NCI-H1417 treated with DMSO at 0.1 percent for 48 hours (cell line): ENCODE measurements at regions not wholly inside any gene's neighbourhood (a gene's known extent, or its start where the extent isn't known, plus 50 kb on each side); places are given as distances from the start of the nearest gene placed in this dataset.

Source experiments
- DNase-seq: peaks from one replicate; lab custom pipeline; 2025; lab: John Stamatoyannopoulos, UW

DNA sequence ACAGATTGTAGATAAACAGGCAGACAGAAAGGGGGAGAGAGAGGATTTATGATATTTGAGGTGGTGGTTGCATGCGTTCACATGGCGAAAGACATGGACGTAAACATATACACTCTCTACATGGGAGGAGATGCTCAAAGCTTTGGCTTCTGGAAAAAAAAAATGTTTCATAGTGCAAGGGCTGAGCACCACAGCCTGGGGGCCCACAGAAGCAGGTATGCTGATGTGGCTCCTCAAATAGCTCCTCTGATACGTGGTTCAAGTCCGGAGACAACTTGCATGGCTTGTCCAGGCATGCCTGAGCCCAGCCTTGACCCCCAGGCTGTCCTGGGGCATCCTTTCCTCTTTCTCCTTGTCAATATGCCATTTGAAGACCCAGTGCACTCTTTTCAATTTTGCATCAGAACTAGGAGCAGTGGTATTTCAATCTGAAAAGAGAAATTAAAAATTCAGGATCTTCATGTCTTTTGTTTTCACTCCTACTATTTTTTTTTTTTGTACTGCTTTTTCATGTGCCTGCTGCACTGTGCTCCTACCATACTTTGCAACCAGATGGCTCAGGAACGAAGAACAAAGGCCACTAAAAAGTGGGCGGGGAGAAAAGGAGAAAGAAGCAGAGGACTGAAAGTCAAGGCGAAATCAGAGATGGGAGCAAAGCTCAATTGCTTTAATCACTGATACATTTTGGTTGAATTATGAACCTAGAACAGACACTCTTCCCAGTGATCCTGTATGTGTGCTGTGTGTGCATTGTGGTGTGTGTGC, 495.7 kb upstream of the TCF4 start:
- no peak for DNase-seq

DNA sequence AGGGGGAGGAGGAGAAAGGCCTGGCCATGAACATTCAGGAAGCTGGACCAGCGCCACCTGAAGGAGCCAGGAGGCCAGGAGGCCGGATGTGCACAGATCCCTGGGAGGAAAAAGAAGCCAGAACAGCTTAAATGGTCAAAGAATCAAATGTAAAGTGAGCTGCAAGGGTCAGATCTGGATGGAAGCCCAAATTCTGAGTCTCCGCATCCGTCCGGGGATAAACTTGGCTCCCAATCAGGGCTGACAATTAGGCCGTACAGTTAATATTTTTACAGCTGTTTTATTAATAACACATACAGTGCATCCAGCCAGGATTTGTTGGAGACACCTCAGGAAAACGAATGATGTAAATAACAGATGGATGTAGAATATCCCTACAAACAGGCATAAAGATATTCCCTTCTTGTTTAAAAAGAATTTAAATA, 495.1 kb upstream of the TCF4 start:
- no peak for DNase-seq

- no peak for DNase-seq
Observed at GRCh38 chr18:56076723-56077122, 488.7 kb upstream of the TCF4 start.

GRCh38 chr18:56068701-56069100, 480.7 kb upstream of the TCF4 start:
- no peak for DNase-seq

GRCh38 chr18:56067969-56068671, 480.1 kb upstream of the TCF4 start:
- no peak for DNase-seq

DNA sequence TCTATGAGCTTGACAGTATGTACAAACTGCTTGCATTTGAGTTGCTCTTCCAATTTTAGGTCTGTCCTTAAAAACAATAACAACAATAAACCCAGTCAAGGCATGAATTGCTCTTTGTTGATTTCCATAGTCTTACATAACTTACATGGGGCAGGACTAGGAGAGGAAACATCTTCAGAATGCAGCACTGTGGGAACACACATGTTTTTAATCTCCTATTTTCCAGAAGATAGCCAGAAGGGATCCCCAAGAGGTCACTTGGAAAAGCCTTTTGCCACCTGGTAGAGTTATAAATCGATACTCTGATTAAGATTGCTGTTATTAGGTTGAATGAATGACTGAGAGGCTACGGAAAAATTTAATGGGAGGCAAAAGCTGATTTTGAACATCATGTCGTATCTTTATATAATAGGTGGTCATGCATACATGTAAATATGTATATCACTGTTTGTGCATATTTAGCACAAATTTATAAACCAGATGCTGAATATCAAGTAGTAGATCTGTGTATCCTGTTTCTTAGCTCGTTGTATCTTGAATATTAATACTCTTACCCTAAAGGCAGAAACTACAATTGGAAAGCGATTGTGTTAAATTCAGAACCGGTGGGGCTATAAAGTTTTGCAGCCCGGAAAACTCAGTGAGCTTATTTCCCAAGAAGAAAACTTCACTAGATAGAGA, 479.4 kb upstream of the TCF4 start:
- no peak for DNase-seq

- DNase-seq: no peak
Observed at GRCh38 chr18:56066524-56067213, 478.7 kb upstream of the TCF4 start.

DNA sequence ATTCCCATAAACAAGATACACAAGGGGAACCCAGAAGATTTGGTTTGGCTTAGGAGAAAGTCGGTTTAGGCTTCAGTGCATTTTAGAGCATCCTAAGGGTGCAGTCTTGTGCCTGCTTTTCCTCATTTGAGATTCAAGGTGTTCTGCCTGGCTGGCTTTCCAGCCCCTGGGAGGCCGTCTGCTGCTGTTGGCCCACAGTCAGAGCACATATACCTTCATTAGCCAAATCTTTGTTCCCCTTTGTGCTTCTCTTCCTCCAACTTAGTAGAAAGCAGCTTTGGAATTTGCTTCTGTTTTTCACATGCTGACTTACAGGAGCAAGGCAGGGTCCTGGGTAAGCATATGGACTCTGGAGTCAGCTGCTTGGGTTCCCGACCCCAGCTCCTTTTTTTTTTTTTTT, 477.1 kb upstream of the TCF4 start:
- no peak for DNase-seq

DNA sequence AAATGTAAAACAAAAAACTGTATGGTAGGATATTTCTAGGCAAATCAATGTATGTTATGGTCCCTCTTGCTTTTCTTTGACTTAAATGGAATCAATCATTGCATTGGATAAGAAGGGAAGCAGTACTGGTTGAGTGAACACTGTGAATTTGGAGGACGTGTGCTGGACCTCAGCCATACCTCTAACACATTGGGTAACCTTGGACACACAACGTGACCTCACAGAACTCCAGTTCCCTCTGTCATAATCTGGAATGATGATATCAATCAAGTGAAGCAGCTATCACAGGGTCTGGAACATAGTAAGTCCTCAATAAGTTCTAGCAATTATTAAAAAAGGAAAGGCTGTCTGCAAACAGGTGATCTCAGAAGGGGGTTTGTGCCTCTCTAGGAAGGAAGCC, 474.9 kb upstream of the TCF4 start:
- no peak for DNase-seq

DNA sequence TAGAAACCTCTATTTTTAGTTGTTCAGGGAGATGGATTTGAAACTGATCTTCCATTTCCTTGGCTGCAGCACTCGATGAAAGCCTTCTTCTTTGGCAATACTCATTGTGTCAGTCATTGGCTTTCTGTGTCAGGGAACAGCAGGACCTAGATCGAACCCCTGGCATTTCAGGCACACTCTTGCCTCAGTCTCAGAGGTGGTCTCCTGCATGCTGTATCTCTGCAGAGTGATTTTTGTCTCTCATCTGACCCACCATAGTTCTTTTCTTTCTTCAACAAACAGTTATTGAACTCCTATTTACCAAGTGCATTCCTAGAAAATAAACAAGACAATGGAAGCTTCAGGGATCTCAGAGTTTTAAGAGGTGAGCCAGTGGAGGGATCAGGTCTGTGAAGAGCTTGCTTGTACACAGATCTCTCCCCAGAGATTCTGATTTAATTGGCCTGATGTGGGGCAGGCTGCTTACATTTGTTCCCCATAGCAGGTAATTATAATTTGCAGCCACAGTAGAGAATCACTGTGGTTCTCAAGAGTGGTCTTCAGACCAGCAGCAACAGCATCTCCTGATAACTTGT, 473.1 kb upstream of the TCF4 start:
- DNase-seq: no peak

DNA sequence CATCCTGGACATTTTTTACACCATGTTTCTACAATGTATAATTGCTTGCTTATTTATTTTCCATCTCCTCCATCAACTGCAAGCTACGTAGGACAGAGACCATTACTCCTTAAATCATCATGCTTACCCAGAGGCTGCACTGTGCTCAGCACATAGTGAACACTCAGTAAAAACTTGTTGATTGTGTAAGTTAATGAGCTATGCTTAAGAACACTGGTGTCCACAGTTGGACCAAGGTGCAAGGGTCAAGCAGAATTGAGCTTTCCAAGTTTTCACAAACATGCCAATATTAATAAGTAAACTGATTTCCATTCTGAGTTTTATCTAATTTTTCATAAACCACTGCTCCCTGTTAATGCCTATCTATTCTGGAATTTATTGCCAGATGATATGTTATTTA, 464.2 kb upstream of the TCF4 start:
- DNase-seq: no peak

DNA sequence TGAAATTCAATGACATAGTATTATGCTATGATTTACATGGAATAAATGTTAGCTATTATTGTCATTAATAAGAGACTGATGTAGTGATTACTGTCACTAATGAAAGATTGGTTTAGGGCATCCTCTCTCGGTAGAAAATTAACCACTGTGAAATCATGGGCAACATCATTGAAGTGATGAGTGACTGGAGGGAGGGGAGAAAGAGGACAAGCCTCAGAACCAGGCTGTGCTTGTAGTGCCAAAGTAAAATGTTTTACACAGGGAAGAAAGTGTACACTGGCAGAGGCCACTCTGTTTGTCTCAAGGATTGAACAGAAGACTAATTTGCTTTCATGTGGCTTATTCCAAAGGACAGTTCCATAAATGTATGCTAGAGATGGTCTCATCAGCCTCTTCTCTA, 456.2 kb upstream of the TCF4 start:
- no peak for DNase-seq

DNA sequence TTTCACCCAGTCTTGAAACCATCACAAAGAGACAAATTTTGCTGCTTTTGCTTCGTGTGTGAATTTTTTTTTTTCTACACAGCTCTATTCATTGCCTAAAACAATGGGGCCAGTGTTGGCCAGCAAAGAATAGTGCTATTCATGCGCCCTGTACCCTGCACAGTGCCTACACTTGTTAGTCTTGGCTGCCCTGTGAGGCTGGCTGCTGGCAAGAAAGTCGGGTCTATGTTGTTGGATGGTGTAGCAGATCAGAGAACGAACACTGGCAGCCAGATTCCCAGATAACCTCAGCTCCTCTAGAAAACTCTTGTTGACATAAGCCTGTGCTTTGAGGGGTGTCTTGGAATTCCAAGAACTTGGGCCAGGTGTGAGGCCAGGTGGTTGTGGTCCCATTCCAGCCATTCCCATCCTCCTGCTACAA, 455.7 kb upstream of the TCF4 start:
- no peak for DNase-seq

DNA sequence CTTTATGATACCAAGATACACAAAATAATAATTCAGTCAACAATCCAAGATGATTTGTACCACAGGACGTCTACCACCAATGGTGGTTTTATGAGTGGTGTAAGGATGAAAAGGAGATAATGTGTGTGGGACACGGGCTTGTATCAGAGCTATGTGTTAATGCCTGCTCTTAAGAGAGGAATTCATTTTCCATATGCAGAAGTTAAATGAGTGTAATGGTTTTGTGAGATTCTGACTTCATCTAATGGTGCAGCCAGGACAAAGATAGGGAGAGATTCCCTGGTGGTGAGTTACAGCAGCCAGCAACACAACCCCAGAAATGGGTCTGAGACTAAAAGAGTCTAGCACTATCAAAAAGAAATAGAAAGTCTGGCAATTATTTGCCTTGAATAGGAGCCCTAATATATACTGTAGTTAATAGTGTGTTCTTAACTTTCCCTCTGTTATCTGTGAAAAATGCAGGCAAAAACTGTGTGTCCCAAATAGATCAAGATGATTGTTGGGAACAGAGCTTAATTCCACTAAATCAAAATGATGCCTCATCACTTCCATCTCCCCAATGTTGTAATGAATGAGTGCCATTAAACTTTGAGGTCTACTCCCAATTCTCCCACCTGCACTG, 455.0 kb upstream of the TCF4 start:
- DNase-seq: no peak

- no peak for DNase-seq
Observed at GRCh38 chr18:56038171-56039030, 450.4 kb upstream of the TCF4 start.

- DNase-seq: no peak
Observed at GRCh38 chr18:56036741-56037140, 448.7 kb upstream of the TCF4 start.

DNA sequence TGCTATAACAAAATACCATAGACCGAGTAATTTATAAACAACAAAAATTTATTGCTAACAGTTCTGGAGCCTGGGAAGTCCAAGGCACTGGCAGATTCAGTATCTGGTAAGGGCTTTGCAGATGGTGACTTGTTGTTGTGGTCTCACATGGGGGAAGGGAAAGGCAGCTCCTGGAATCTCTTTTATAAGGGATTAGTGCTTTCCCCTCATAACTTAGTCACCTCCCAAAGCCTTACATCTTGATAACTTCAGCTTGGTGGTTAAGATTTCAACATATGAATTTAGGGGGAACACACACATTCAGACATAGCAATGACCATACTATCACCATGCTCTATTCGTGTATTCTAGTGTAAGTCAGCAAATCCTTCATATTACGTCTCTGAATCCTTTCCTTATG, 447.6 kb upstream of the TCF4 start:
- DNase-seq: no peak

- no peak for DNase-seq
Observed at GRCh38 chr18:56034949-56035348, 447.0 kb upstream of the TCF4 start.

DNA sequence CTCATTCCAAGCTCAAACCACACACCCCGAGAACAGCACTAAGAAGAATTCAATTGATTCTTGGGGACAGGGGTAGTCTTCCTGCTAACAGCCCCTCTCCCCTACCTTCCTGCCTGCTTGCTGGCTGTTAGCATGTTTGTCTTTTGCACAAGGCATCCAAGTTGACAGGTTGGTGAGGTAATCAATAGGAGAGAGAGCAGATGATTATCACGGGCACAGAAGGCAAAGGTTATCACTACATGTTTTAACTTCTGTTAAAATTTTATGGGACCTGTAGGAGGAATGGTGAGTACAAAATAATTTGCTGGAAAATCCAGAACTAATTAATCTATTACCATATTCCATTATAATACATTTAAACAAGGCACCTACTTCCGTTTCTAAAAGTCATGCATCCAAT, 442.1 kb upstream of the TCF4 start:
- DNase-seq: no peak

- no peak for DNase-seq
Observed at GRCh38 chr18:56028514-56028913, 440.5 kb upstream of the TCF4 start.

DNA sequence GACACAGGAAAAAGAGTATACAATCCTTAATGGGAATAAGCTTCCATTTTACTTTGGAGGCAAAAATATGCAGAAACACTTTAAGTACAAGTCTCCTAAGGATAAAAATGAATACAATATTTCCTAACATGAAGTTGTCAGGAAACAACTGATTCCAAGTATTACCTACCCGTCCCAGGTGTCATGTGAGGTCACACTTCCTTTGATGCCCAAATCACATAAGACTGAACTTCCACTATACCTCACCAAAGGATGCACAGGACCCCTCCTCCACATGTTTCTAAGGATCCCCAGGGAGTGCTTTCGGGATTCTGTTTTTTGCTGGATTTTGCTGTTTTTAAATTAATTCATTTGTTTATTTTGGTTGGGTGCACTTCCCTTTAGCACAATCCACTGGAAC, 438.5 kb upstream of the TCF4 start:
- DNase-seq: no peak
